ENCODE measurements at regions not wholly inside any gene's neighbourhood (a gene's known extent, or its start where the extent isn't known, plus 50 kb on each side); places are given as distances from the start of the nearest gene placed in this dataset.
"Not testable (repeated sequence)": the region's sequence is repeated elsewhere in the genome, so short reads cannot be mapped to it uniquely, and the experiment has no call there.

- Histone ChIP-seq H3K27ac (ENCODE audit: insufficient read depth, low read length, poor library complexity, severe bottlenecking) (no peak overlapping the region), H3K27me3 (replicated peaks; ENCODE audit: control insufficient read depth, insufficient read depth, low read length, poor library complexity, severe bottlenecking) (no peaks in the 10 kb centered on the region), H3K4me3 (ENCODE audit: insufficient read depth, low read depth, low read length, poor library complexity, severe bottlenecking) (no peak overlapping the region), H3K36me3 (ENCODE audit: control insufficient read depth, insufficient read depth, low read length) (no peaks in the 10 kb centered on the region), H3K4me1 (ENCODE audit: control insufficient read depth, insufficient read depth, low read length, poor library complexity, severe bottlenecking) (no peaks in the 10 kb centered on the region), H3K9me3 (ENCODE audit: control insufficient read depth, low read length) (no peaks in the 10 kb centered on the region)
- no peak for DNase-seq
Observed at GRCh38 chr6:139521338-139521737, 146.9 kb upstream of the CITED2 start.

- Histone ChIP-seq H3K36me3 (ENCODE audit: control insufficient read depth, insufficient read depth, low read length) (no peaks in the 10 kb centered on the region), H3K27ac (ENCODE audit: insufficient read depth, low read length, poor library complexity, severe bottlenecking) (no peak overlapping the region), H3K4me1 (ENCODE audit: control insufficient read depth, insufficient read depth, low read length, poor library complexity, severe bottlenecking) (no peaks in the 10 kb centered on the region), H3K9me3 (ENCODE audit: control insufficient read depth, low read length) (no peaks in the 10 kb centered on the region), H3K27me3 (replicated peaks; ENCODE audit: control insufficient read depth, insufficient read depth, low read length, poor library complexity, severe bottlenecking) (no peaks in the 10 kb centered on the region), H3K4me3 (ENCODE audit: insufficient read depth, low read depth, low read length, poor library complexity, severe bottlenecking) (no peak overlapping the region)
- no peak for DNase-seq
Observed at GRCh38 chr6:139520321-139520768, 145.9 kb upstream of the CITED2 start.

- H3K4me3 ChIP-seq (ENCODE audit: insufficient read depth, low read depth, low read length, poor library complexity, severe bottlenecking), result no peak overlapping the region
- H3K27me3 ChIP-seq (replicated peaks; ENCODE audit: control insufficient read depth, insufficient read depth, low read length, poor library complexity, severe bottlenecking), result no peaks in the 10 kb centered on the region
- H3K4me1 ChIP-seq (ENCODE audit: control insufficient read depth, insufficient read depth, low read length, poor library complexity, severe bottlenecking), result no peaks in the 10 kb centered on the region
- H3K27ac ChIP-seq (ENCODE audit: insufficient read depth, low read length, poor library complexity, severe bottlenecking), result no peak overlapping the region
- H3K9me3 ChIP-seq (ENCODE audit: control insufficient read depth, low read length), result no peaks in the 10 kb centered on the region
- no peak for DNase-seq
- no peaks in the 10 kb centered on the region for H3K36me3 ChIP-seq (ENCODE audit: control insufficient read depth, insufficient read depth, low read length)
Observed at GRCh38 chr6:139519571-139520031, 145.2 kb upstream of the CITED2 start.

GRCh38 chr6:139519097-139519496 lies 144.6 kb upstream of the CITED2 start:
- no peak for DNase-seq
- Histone ChIP-seq H3K27me3 (replicated peaks; ENCODE audit: control insufficient read depth, insufficient read depth, low read length, poor library complexity, severe bottlenecking) (no peaks in the 10 kb centered on the region), H3K4me1 (ENCODE audit: control insufficient read depth, insufficient read depth, low read length, poor library complexity, severe bottlenecking) (no peaks in the 10 kb centered on the region), H3K4me3 (ENCODE audit: insufficient read depth, low read depth, low read length, poor library complexity, severe bottlenecking) (no peak overlapping the region), H3K9me3 (ENCODE audit: control insufficient read depth, low read length) (no peaks in the 10 kb centered on the region), H3K36me3 (ENCODE audit: control insufficient read depth, insufficient read depth, low read length) (no peaks in the 10 kb centered on the region), H3K27ac (ENCODE audit: insufficient read depth, low read length, poor library complexity, severe bottlenecking) (no peak overlapping the region)

GRCh38 chr6:139518556-139519091 lies 144.2 kb upstream of the CITED2 start:
- no peak overlapping the region for H3K27ac ChIP-seq (ENCODE audit: insufficient read depth, low read length, poor library complexity, severe bottlenecking)
- H3K4me1 ChIP-seq (ENCODE audit: control insufficient read depth, insufficient read depth, low read length, poor library complexity, severe bottlenecking), result no peaks in the 10 kb centered on the region

GRCh38 chr6:139517998-139518555 lies 143.6 kb upstream of the CITED2 start:
- not testable (repeated sequence) for H3K4me3 ChIP-seq (ENCODE audit: insufficient read depth, low read depth, low read length, poor library complexity, severe bottlenecking); H3K4me1 ChIP-seq (ENCODE audit: control insufficient read depth, insufficient read depth, low read length, poor library complexity, severe bottlenecking); H3K27me3 ChIP-seq (replicated peaks; ENCODE audit: control insufficient read depth, insufficient read depth, low read length, poor library complexity, severe bottlenecking); H3K36me3 ChIP-seq (ENCODE audit: control insufficient read depth, insufficient read depth, low read length); DNase-seq; H3K27ac ChIP-seq (ENCODE audit: insufficient read depth, low read length, poor library complexity, severe bottlenecking); H3K9me3 ChIP-seq (ENCODE audit: control insufficient read depth, low read length)

More at GRCh38 chr6:139518556-139519091, 144.2 kb upstream of the CITED2 start:
- DNase-seq, result no peak
- Histone ChIP-seq H3K4me3 (ENCODE audit: insufficient read depth, low read depth, low read length, poor library complexity, severe bottlenecking) (no peak overlapping the region), H3K27me3 (replicated peaks; ENCODE audit: control insufficient read depth, insufficient read depth, low read length, poor library complexity, severe bottlenecking) (no peaks in the 10 kb centered on the region), H3K9me3 (ENCODE audit: control insufficient read depth, low read length) (no peaks in the 10 kb centered on the region), H3K36me3 (ENCODE audit: control insufficient read depth, insufficient read depth, low read length) (no peaks in the 10 kb centered on the region)

- no peaks in the 10 kb centered on the region for H3K4me1 ChIP-seq (ENCODE audit: control insufficient read depth, insufficient read depth, low read length, poor library complexity, severe bottlenecking)
- DNase-seq, result no peak
- no peak overlapping the region for H3K4me3 ChIP-seq (ENCODE audit: insufficient read depth, low read depth, low read length, poor library complexity, severe bottlenecking)
- H3K9me3 ChIP-seq (ENCODE audit: control insufficient read depth, low read length), result no peaks in the 10 kb centered on the region
- H3K27ac ChIP-seq (ENCODE audit: insufficient read depth, low read length, poor library complexity, severe bottlenecking), result no peak overlapping the region
- H3K27me3 ChIP-seq (replicated peaks; ENCODE audit: control insufficient read depth, insufficient read depth, low read length, poor library complexity, severe bottlenecking), result no peaks in the 10 kb centered on the region
- no peaks in the 10 kb centered on the region for H3K36me3 ChIP-seq (ENCODE audit: control insufficient read depth, insufficient read depth, low read length)
Observed at GRCh38 chr6:139515511-139515910, 141.1 kb upstream of the CITED2 start.

- Histone ChIP-seq H3K4me3 (ENCODE audit: insufficient read depth, low read depth, low read length, poor library complexity, severe bottlenecking) (no peak overlapping the region), H3K4me1 (ENCODE audit: control insufficient read depth, insufficient read depth, low read length, poor library complexity, severe bottlenecking) (no peaks in the 10 kb centered on the region), H3K27me3 (replicated peaks; ENCODE audit: control insufficient read depth, insufficient read depth, low read length, poor library complexity, severe bottlenecking) (no peaks in the 10 kb centered on the region), H3K27ac (ENCODE audit: insufficient read depth, low read length, poor library complexity, severe bottlenecking) (no peak overlapping the region), H3K36me3 (ENCODE audit: control insufficient read depth, insufficient read depth, low read length) (no peaks in the 10 kb centered on the region), H3K9me3 (ENCODE audit: control insufficient read depth, low read length) (no peaks in the 10 kb centered on the region)
- no peak for DNase-seq
Observed at GRCh38 chr6:139514819-139515218, 140.4 kb upstream of the CITED2 start.

GRCh38 chr6:139510040-139510790 lies 135.8 kb upstream of the CITED2 start:
- no peak overlapping the region for H3K4me3 ChIP-seq (ENCODE audit: insufficient read depth, low read depth, low read length, poor library complexity, severe bottlenecking)
- H3K27ac ChIP-seq (ENCODE audit: insufficient read depth, low read length, poor library complexity, severe bottlenecking), result no peak overlapping the region
- H3K9me3 ChIP-seq (ENCODE audit: control insufficient read depth, low read length), result no peaks in the 10 kb centered on the region
- DNase-seq, result no peak
- H3K36me3 ChIP-seq (ENCODE audit: control insufficient read depth, insufficient read depth, low read length), result no peaks in the 10 kb centered on the region
- no peaks in the 10 kb centered on the region for H3K4me1 ChIP-seq (ENCODE audit: control insufficient read depth, insufficient read depth, low read length, poor library complexity, severe bottlenecking)
- no peaks in the 10 kb centered on the region for H3K27me3 ChIP-seq (replicated peaks; ENCODE audit: control insufficient read depth, insufficient read depth, low read length, poor library complexity, severe bottlenecking)

- H3K4me1 ChIP-seq (ENCODE audit: control insufficient read depth, insufficient read depth, low read length, poor library complexity, severe bottlenecking), result no peaks in the 10 kb centered on the region
- H3K36me3 ChIP-seq (ENCODE audit: control insufficient read depth, insufficient read depth, low read length), result no peaks in the 10 kb centered on the region
- DNase-seq, result no peak
- H3K9me3 ChIP-seq (ENCODE audit: control insufficient read depth, low read length), result no peaks in the 10 kb centered on the region
- no peak overlapping the region for H3K27ac ChIP-seq (ENCODE audit: insufficient read depth, low read length, poor library complexity, severe bottlenecking)
- no peaks in the 10 kb centered on the region for H3K27me3 ChIP-seq (replicated peaks; ENCODE audit: control insufficient read depth, insufficient read depth, low read length, poor library complexity, severe bottlenecking)
- H3K4me3 ChIP-seq (ENCODE audit: insufficient read depth, low read depth, low read length, poor library complexity, severe bottlenecking), result no peak overlapping the region
Observed at GRCh38 chr6:139509167-139509566, 134.7 kb upstream of the CITED2 start.

Measured in effector memory CD4-positive, alpha-beta T cell (primary cell).